ENCODE measurements at regions not wholly inside any gene's neighbourhood (a gene's known extent, or its start where the extent isn't known, plus 50 kb on each side); places are given as distances from the start of the nearest gene placed in this dataset.
"Not testable (repeated sequence)": the region's sequence is repeated elsewhere in the genome, so short reads cannot be mapped to it uniquely, and the experiment has no call there.

DNA sequence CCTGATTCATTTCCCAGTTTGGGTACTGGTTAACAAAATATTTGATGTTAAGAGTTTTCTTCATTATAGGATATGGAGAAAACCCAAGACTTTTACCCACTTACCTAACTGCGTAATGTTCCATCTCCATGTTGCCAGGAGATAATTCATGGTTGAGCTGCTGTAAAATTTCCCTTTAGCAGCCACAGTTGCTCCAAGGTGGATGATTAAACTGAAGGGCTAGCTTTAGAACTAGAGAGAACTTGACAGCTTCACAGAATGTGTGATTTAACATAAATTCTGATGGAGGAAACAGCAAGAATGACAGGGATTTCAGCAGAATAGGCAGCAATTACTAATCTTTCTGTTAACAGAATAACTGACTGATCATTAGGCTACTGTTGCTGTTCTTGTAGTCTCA, 236.1 kb downstream of the MEF2C start:
- Histone ChIP-seq H3K36me3 (ENCODE audit: control insufficient read depth, insufficient read depth, low read length) (no peaks in the 10 kb centered on the region), H3K27me3 (replicated peaks; ENCODE audit: control insufficient read depth, insufficient read depth, low read length) (no peaks in the 10 kb centered on the region), H3K4me3 (replicated peaks; ENCODE audit: low read depth, low read length) (no peak overlapping the region)
- TF ChIP-seq, protein P1, sequence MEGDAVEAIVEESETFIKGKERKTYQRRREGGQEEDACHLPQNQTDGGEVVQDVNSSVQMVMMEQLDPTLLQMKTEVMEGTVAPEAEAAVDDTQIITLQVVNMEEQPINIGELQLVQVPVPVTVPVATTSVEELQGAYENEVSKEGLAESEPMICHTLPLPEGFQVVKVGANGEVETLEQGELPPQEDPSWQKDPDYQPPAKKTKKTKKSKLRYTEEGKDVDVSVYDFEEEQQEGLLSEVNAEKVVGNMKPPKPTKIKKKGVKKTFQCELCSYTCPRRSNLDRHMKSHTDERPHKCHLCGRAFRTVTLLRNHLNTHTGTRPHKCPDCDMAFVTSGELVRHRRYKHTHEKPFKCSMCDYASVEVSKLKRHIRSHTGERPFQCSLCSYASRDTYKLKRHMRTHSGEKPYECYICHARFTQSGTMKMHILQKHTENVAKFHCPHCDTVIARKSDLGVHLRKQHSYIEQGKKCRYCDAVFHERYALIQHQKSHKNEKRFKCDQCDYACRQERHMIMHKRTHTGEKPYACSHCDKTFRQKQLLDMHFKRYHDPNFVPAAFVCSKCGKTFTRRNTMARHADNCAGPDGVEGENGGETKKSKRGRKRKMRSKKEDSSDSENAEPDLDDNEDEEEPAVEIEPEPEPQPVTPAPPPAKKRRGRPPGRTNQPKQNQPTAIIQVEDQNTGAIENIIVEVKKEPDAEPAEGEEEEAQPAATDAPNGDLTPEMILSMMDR (IDR thresholded peaks at IDR 0.05; ENCODE audit: insufficient read depth, low read length, poor library complexity, severe bottlenecking) = no peak
- DNase-seq (ENCODE audit: extremely low read depth, insufficient read length) = no peak

DNA sequence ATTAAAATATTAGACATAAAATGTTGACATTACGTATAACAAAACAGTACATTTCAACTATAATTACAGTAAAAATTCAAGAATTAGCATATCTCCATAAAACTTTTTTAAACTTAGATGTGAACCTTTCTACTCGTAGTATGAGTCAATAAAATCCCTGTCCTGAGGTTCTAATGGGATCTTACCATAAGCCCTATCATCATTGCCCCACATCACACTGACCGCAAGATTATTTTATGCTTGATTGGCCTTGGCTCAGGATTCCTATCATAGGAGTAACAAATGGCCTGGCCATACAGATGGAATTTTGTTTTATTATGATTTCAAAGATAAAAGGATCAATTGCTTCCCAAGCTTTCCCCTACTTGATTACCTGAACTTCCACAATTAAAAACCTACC, 238.3 kb downstream of the MEF2C start:
- DNase-seq (ENCODE audit: extremely low read depth, insufficient read length) = no peak
- H3K27me3 ChIP-seq (replicated peaks; ENCODE audit: control insufficient read depth, insufficient read depth, low read length) = no peaks in the 10 kb centered on the region; the same call in 1 of the 2 replicates
- TF ChIP-seq, protein P1 (IDR thresholded peaks at IDR 0.05; ENCODE audit: insufficient read depth, low read length, poor library complexity, severe bottlenecking) = no peak
- H3K36me3 ChIP-seq (ENCODE audit: control insufficient read depth, insufficient read depth, low read length) = no peaks in the 10 kb centered on the region
- H3K4me3 ChIP-seq (replicated peaks; ENCODE audit: low read depth, low read length) = no peak overlapping the region

DNA sequence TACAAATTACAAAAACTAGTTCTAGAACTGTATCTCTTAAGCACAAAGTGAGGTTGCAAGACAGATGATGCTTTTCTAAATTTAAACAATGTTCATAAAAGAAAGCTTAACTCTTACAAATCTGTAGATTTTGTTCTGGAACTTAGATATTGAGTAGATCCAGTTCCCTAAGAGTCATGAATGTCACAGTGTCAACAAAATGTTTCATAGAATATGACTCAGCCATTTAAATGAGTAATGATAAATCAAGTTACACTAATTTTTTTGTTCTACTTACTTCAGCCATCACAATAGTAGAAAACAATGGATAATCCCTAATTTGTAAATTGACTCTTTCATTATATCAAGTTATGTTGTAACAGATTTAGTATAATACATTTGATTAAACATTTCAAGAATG, 239.7 kb downstream of the MEF2C start:
- no peaks in the 10 kb centered on the region for H3K36me3 ChIP-seq (ENCODE audit: control insufficient read depth, insufficient read depth, low read length)
- no peak for DNase-seq (ENCODE audit: extremely low read depth, insufficient read length)
- TF ChIP-seq, protein P1 (IDR thresholded peaks at IDR 0.05; ENCODE audit: insufficient read depth, low read length, poor library complexity, severe bottlenecking) = no peak
- no peaks in the 10 kb centered on the region; the same call in 1 of the 2 replicates for H3K27me3 ChIP-seq (replicated peaks; ENCODE audit: control insufficient read depth, insufficient read depth, low read length)
- no peak overlapping the region for H3K4me3 ChIP-seq (replicated peaks; ENCODE audit: low read depth, low read length)

DNA sequence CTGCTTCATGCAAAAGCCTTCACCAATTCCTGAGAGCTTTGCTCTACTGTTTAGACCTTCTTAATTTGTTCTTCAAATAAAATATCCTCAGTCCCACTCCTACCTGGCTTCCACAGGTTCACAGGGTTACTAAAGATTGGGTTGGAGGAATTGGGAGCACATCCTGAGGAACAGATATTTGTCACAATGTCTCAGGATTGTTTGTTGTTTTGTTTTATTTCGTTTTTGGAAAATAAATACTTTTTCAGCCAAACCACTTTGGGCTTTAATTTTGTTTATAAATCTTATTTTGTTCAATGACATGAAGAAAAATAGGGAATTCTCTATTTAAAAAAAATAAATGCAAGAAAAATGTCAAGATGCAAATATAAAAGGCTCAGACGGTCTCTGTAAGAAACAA, 249.0 kb downstream of the MEF2C start:
- TF ChIP-seq, protein P1 (IDR thresholded peaks at IDR 0.05; ENCODE audit: insufficient read depth, low read length, poor library complexity, severe bottlenecking) = no peak

DNA sequence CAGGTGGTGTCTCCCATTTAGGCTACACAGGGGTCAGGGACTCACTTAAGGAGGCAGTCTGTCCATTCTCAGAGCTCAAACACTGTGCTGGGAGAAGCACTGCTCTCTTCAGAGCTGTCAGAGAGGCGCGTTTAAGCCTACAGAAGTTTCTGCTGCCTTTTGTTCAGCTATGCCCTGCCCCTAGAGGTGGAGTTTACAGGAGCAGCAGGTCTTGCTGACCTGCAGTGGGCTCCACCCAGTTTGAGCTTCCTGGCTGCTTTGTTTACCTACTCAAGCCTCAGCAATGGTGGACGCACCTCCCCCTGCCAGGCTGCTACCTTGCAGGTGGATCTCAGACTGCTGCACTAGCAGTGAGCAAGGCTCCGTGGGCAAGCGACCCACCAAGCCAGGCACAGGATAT, 260.1 kb downstream of the MEF2C start:
- not testable (repeated sequence) for H3K36me3 ChIP-seq (ENCODE audit: control insufficient read depth, insufficient read depth, low read length); DNase-seq (ENCODE audit: extremely low read depth, insufficient read length); H3K27me3 ChIP-seq (replicated peaks; ENCODE audit: control insufficient read depth, insufficient read depth, low read length); H3K4me3 ChIP-seq (replicated peaks; ENCODE audit: low read depth, low read length)

More for the DNA sequence above, 249.0 kb downstream of the MEF2C start:
- DNase-seq (ENCODE audit: extremely low read depth, insufficient read length) = no peak
- no peaks in the 10 kb centered on the region for H3K36me3 ChIP-seq (ENCODE audit: control insufficient read depth, insufficient read depth, low read length)
- no peak overlapping the region for H3K4me3 ChIP-seq (replicated peaks; ENCODE audit: low read depth, low read length)
- no peaks in the 10 kb centered on the region for H3K27me3 ChIP-seq (replicated peaks; ENCODE audit: control insufficient read depth, insufficient read depth, low read length)

DNA sequence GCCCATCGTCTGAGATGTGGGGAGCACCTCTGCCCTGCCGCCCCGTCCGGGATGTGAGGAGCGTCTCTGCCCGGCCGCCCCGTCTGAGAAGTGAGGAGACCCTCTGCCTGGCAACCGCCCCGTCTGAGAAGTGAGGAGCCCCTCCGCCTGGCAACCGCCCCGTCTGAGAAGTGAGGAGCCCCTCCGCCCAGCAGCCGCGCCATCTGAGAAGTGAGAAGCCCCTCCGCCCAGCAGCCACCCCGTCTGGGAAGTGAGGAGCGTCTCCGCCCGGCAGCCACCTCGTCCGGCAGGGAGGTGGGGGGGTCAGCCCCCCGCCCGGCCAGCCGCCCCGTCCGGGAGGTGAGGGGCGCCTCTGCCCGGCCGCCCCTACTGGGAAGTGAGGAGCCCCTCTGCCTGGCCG, 267.2 kb downstream of the MEF2C start:
- H3K27me3 ChIP-seq (replicated peaks; ENCODE audit: control insufficient read depth, insufficient read depth, low read length); DNase-seq (ENCODE audit: extremely low read depth, insufficient read length); H3K36me3 ChIP-seq (ENCODE audit: control insufficient read depth, insufficient read depth, low read length); H3K4me3 ChIP-seq (replicated peaks; ENCODE audit: low read depth, low read length): not testable (repeated sequence)

DNA sequence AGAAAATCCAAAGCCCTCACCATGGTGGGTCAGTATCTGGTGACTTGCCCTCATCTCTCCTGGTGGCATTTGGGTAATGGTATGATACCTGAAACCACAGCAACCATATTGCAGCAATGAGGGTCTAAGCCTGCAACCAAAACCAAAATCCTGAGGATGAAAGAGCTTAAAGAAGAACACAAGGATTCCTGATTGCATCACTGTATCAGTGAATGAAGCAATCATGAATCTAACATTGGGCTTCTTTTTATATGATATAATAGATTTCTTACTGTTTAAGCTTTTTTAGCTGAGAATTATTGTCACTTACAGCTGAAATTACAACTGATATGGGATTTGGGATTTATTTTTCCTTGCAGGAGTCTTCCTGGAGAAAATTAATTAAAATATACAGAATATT, 269.9 kb downstream of the MEF2C start:
- Histone ChIP-seq H3K36me3 (ENCODE audit: control insufficient read depth, insufficient read depth, low read length) (no peaks in the 10 kb centered on the region), H3K4me3 (replicated peaks; ENCODE audit: low read depth, low read length) (no peak overlapping the region), H3K27me3 (replicated peaks; ENCODE audit: control insufficient read depth, insufficient read depth, low read length) (no peaks in the 10 kb centered on the region)
- DNase-seq (ENCODE audit: extremely low read depth, insufficient read length) = no peak
- TF ChIP-seq, protein P1 (IDR thresholded peaks at IDR 0.05; ENCODE audit: insufficient read depth, low read length, poor library complexity, severe bottlenecking) = no peak

Measured in GM06990 (cell line).